HT-29 (cell line): ENCODE measurements at regions not wholly inside any gene's neighbourhood (a gene's known extent, or its start where the extent isn't known, plus 50 kb on each side); places are given as distances from the start of the nearest gene placed in this dataset. TPM values are rescaled to one million over a fixed set of nuclear protein-coding genes. Genes with fewer than 3 reads are reported as not detected.
A peak's percentile ranks its signal among the peaks of the same experiment; 100 is the strongest.
"Not testable (repeated sequence)": the region's sequence is repeated elsewhere in the genome, so short reads cannot be mapped to it uniquely, and the experiment has no call there.

Experiments used
- DNase-seq: peaks from one replicate; pipeline ENCODE4 v3.0.0-alpha.2; 2015; ENCODE audit warnings: low spot score
- small RNA-seq: library from RNA; depleted of rRNA; stranded (forward); fragments of <200 nt; gene quantifications from one replicate; pipeline ENCODE3, GENCODE V24; 2014

- no peak for DNase-seq
Observed at GRCh38 chr4:170202721-170203120, 113.0 kb upstream of the AADAT start.

- peak; percentile 22 for DNase-seq
Observed at GRCh38 chr4:170198747-170199146, 109.0 kb upstream of the AADAT start.

GRCh38 chr4:170194794-170195193 lies 105.0 kb upstream of the AADAT start:
- not testable (repeated sequence) for DNase-seq

- DNase-seq: no peak
Observed at GRCh38 chr4:170193496-170193895, 103.7 kb upstream of the AADAT start.

- no peak for DNase-seq
Observed at GRCh38 chr4:170190265-170190664, 100.5 kb upstream of the AADAT start.

GRCh38 chr4:170170861-170171260 lies 81.1 kb upstream of the AADAT start:
- no peak for DNase-seq

GRCh38 chr4:170169699-170170098 lies 79.9 kb upstream of the AADAT start:
- DNase-seq: no peak

- DNase-seq: no peak
Observed at GRCh38 chr4:170167678-170168077, 77.9 kb upstream of the AADAT start.

GRCh38 chr4:170166193-170166592 lies 76.4 kb upstream of the AADAT start:
- DNase-seq: not testable (repeated sequence)

GRCh38 chr4:170162416-170162815 lies 72.7 kb upstream of the AADAT start:
- no peak for DNase-seq

GRCh38 chr4:170157670-170158069 lies 67.9 kb upstream of the AADAT start:
- no peak for DNase-seq

GRCh38 chr4:170145120-170145519 lies 55.4 kb upstream of the AADAT start:
- no peak for DNase-seq

GRCh38 chr4:170139764-170140163 lies 50.0 kb upstream of the AADAT start:
- no peak for DNase-seq

Small RNA genes in the stretch of these regions (small RNA-seq; reads per million reads assigned to genes)
- gene AC097486.1: not detected
- gene MIR6082: not detected
- gene RNU6ATAC13P: not detected
